ENCODE measurements at regions not wholly inside any gene's neighbourhood (a gene's known extent, or its start where the extent isn't known, plus 50 kb on each side); places are given as distances from the start of the nearest gene placed in this dataset.

DNA sequence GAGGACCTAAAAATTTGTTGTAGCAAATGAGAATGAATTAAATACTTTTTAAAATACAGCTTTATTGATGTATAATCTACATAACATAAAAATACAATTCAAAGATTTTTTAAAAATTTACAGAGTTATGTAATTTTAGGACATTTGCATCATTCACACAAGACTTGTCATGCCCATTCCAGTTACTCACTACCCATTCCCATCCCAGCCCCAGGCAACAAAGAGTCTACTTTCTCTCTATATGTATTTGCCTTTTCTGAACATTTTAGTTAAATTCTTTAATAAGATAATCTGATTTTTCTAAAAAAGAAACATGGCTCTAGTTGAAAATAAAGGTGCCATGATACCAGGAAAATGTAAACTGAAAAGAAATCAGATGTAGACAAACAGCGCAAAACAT is 354.2 kb downstream of the PMP22 start:
- no peak overlapping the region for H3K4me3 ChIP-seq (ENCODE audit: extremely low read depth, insufficient read depth, low read length, poor library complexity, severe bottlenecking)
- 100% methylated on average over 1 of the region's 1 CpG for WGBS, 2 experiments (ENCODE audit: insufficient coverage in 2 of 2)
- no peaks in the 10 kb centered on the region for H3K9me3 ChIP-seq (ENCODE audit: control insufficient read depth, low read length)
- no peaks in the 10 kb centered on the region for H3K36me3 ChIP-seq (ENCODE audit: control insufficient read depth, insufficient read depth, low read length)
- no peak overlapping the region for H3K27ac ChIP-seq (ENCODE audit: low read depth, low read length, severe bottlenecking)
- H3K4me1 ChIP-seq (ENCODE audit: control insufficient read depth, insufficient read depth, low read length, poor library complexity, severe bottlenecking): no peaks in the 10 kb centered on the region

DNA sequence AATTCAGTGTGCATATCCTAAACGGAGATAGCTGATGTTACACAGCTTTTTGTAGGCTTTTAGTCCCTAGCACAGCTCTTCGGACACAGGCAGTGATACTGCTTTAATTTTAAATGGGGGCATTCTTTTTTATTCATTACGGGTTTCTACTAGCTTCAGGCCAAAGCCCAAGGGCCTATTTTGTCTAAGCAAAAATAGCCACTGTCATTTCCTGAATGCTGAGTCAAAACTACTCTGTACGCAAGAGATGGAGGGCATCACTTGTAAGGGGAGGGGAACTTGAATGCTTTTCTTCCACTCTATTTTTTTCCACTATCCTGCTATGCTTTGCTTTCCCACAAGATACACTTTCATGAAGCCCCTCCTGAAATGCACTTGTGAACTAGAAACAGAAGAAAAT is 360.7 kb downstream of the PMP22 start:
- Histone ChIP-seq H3K4me3 (ENCODE audit: extremely low read depth, insufficient read depth, low read length, poor library complexity, severe bottlenecking) (no peak overlapping the region), H3K27ac (ENCODE audit: low read depth, low read length, severe bottlenecking) (no peak overlapping the region)
- 91 to 94% methylated on average over 3 of the region's 4 CpGs for WGBS, 2 experiments (ENCODE audit: insufficient coverage in 2 of 2)

DNA sequence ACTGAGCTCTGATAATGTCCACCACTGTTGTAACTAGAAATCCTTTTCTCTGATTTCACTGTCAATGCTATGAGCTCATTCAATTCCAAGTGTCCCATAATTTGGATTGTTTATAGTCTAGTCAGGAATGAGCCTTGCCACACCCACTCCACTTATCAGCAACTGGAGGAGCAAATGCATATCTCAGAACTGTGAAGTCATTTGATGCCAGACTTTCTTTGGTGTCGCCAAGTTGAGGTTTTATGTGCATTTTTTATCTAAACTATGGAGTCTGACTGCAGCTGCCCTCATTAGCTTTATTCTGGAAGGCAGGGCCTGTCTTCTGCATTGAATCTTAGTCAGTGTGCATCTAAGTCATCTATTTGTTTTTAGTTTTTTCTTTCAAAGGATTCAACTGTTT is 361.3 kb downstream of the PMP22 start:
- WGBS, 2 experiments (ENCODE audit: insufficient coverage in 2 of 2): 100% methylated on average over 1 of the region's 1 CpG
- no peaks in the 10 kb centered on the region for H3K4me1 ChIP-seq (ENCODE audit: control insufficient read depth, insufficient read depth, low read length, poor library complexity, severe bottlenecking)
- H3K4me3 ChIP-seq (ENCODE audit: extremely low read depth, insufficient read depth, low read length, poor library complexity, severe bottlenecking): no peak overlapping the region
- H3K9me3 ChIP-seq (ENCODE audit: control insufficient read depth, low read length): no peaks in the 10 kb centered on the region
- no peaks in the 10 kb centered on the region for H3K36me3 ChIP-seq (ENCODE audit: control insufficient read depth, insufficient read depth, low read length)
- no peak overlapping the region for H3K27ac ChIP-seq (ENCODE audit: low read depth, low read length, severe bottlenecking)

More for the DNA sequence above, 360.7 kb downstream of the PMP22 start:
- H3K4me1 ChIP-seq (ENCODE audit: control insufficient read depth, insufficient read depth, low read length, poor library complexity, severe bottlenecking): no peaks in the 10 kb centered on the region
- no peaks in the 10 kb centered on the region for H3K9me3 ChIP-seq (ENCODE audit: control insufficient read depth, low read length)
- no peaks in the 10 kb centered on the region for H3K36me3 ChIP-seq (ENCODE audit: control insufficient read depth, insufficient read depth, low read length)

DNA sequence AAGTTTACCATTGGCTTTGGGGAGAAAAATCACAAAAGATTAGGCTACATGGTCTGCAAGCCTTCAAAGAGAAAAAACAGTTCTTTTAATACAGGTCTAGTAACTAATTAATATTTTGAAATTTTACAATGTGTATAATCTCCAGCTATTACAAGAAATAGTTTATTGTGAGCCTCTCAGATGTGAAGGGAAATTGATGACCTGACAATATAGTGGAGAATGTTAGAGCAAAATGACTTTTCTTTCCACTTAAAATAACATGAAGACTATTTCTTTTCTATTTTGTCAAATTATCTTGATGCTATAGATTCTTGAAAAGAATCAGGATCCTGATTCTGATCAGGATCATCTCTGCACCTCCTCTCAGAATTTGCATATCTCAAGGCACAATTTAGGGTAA is 362.3 kb downstream of the PMP22 start:
- Histone ChIP-seq H3K9me3 (ENCODE audit: control insufficient read depth, low read length) (no peaks in the 10 kb centered on the region), H3K4me1 (ENCODE audit: control insufficient read depth, insufficient read depth, low read length, poor library complexity, severe bottlenecking) (no peaks in the 10 kb centered on the region), H3K4me3 (ENCODE audit: extremely low read depth, insufficient read depth, low read length, poor library complexity, severe bottlenecking) (no peak overlapping the region)

DNA sequence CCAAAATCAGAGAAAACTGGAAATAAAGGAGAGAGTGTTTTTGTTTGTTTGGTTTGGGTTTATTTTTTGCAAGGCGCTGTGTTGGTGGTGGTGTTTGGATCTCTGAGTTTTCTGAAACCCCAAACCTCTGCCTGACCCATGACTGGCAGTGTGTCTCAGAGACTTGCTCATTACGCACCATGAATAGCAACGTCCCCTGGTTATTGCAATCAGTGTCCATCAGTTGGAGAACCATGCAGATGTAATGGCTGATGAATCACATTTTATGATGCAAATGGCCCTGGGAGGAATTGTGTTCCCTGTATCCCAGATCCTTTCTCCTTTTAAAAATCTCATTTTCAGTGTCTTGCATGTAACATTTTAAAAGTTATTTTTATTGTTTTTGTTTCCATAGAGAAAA is 362.8 kb downstream of the PMP22 start:
- WGBS, 2 experiments (ENCODE audit: insufficient coverage in 2 of 2): 86 to 92% methylated on average over 2 of the region's 3 CpGs
- Histone ChIP-seq H3K27ac (ENCODE audit: low read depth, low read length, severe bottlenecking) (no peak overlapping the region), H3K4me1 (ENCODE audit: control insufficient read depth, insufficient read depth, low read length, poor library complexity, severe bottlenecking) (no peaks in the 10 kb centered on the region), H3K4me3 (ENCODE audit: extremely low read depth, insufficient read depth, low read length, poor library complexity, severe bottlenecking) (no peak overlapping the region), H3K36me3 (ENCODE audit: control insufficient read depth, insufficient read depth, low read length) (no peaks in the 10 kb centered on the region), H3K9me3 (ENCODE audit: control insufficient read depth, low read length) (no peaks in the 10 kb centered on the region)

More for the DNA sequence above, 362.3 kb downstream of the PMP22 start:
- Histone ChIP-seq H3K36me3 (ENCODE audit: control insufficient read depth, insufficient read depth, low read length) (no peaks in the 10 kb centered on the region), H3K27ac (ENCODE audit: low read depth, low read length, severe bottlenecking) (no peak overlapping the region)

DNA sequence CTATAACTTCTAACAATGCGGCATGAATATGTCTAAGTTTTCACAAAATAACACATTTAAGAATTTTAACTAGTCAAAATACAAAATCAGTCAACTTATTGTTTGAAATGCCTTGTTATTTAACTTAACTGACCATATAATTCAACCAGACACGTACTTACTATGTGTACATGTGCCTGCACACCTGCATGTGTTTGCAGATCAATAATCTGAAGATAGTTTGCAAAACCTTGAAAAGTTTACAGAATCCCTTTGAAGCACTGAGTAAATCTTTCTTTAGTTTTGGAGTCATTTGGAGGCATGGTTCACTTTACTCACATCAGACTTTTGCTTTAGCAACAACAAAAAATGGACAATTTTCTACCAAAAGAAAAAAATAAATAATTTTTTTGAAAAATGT is 363.8 kb downstream of the PMP22 start:
- WGBS, 2 experiments (ENCODE audit: insufficient coverage in 2 of 2): 80% methylated on average over 1 of the region's 2 CpGs; no CpG with 5 or more reads in 1 of the 2 experiments
- Histone ChIP-seq H3K27ac (ENCODE audit: low read depth, low read length, severe bottlenecking) (no peak overlapping the region), H3K36me3 (ENCODE audit: control insufficient read depth, insufficient read depth, low read length) (no peaks in the 10 kb centered on the region), H3K9me3 (ENCODE audit: control insufficient read depth, low read length) (no peaks in the 10 kb centered on the region), H3K4me1 (ENCODE audit: control insufficient read depth, insufficient read depth, low read length, poor library complexity, severe bottlenecking) (no peaks in the 10 kb centered on the region), H3K4me3 (ENCODE audit: extremely low read depth, insufficient read depth, low read length, poor library complexity, severe bottlenecking) (no peak overlapping the region)

DNA sequence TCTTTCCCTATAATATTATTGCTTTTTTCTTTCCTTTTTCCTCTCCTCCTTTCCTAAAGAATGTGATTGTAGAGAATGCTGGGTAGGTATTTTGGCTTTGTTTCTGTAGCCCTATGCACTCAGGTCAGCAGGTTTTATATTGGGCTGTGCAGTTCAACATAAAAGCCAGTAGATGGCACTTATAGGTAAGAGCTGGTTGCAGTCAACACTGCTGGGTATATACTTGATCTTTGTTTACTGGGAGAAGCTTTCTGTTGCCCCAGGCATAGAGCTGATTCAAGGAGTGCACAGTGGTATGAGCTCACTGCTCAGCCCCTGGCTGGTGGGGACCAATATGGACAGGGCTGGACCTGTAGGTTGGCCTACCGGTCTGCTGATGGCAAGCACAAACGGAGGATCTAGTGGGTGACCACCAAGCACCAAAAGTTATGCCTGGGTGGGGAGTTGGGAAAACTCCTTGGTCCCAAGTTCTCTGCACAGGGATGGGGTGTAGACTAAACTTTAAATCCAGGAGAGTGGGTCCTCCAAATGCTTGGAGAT is 378.9 kb downstream of the PMP22 start:
- WGBS, 2 experiments (ENCODE audit: insufficient coverage in 2 of 2): 100% methylated on average over 2 of the region's 2 CpGs
- peaks cover 17% of the 10 kb centered on the region for H3K9me3 ChIP-seq (ENCODE audit: control insufficient read depth, low read length)
- H3K4me3 ChIP-seq (ENCODE audit: extremely low read depth, insufficient read depth, low read length, poor library complexity, severe bottlenecking): no peak overlapping the region
- H3K36me3 ChIP-seq (ENCODE audit: control insufficient read depth, insufficient read depth, low read length): no peaks in the 10 kb centered on the region
- no peak overlapping the region for H3K27ac ChIP-seq (ENCODE audit: low read depth, low read length, severe bottlenecking)
- no peaks in the 10 kb centered on the region for H3K4me1 ChIP-seq (ENCODE audit: control insufficient read depth, insufficient read depth, low read length, poor library complexity, severe bottlenecking)

DNA sequence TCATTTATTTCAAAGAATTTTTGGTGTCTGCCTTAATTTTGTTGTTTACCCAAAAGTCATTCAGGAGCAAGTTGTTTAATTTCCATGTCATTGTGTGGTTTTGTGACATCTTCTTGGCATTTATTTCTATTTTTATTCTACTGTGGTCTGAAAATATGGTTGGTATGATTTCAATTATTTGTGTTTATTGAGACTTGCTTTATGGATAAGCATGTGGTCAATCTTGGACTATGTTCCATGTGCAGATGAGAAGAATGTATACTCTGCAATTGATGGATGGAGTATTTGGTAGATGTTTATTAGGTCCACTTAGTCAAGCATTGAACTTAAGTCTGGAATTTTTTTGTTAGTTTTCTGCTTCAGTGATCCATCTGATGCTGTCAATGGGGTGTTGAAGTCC is 383.0 kb downstream of the PMP22 start:
- Histone ChIP-seq H3K4me3 (ENCODE audit: extremely low read depth, insufficient read depth, low read length, poor library complexity, severe bottlenecking) (no peak overlapping the region), H3K9me3 (ENCODE audit: control insufficient read depth, low read length) (peaks cover 13% of the 10 kb centered on the region), H3K4me1 (ENCODE audit: control insufficient read depth, insufficient read depth, low read length, poor library complexity, severe bottlenecking) (no peaks in the 10 kb centered on the region), H3K36me3 (ENCODE audit: control insufficient read depth, insufficient read depth, low read length) (no peaks in the 10 kb centered on the region), H3K27ac (ENCODE audit: low read depth, low read length, severe bottlenecking) (no peak overlapping the region)

DNA sequence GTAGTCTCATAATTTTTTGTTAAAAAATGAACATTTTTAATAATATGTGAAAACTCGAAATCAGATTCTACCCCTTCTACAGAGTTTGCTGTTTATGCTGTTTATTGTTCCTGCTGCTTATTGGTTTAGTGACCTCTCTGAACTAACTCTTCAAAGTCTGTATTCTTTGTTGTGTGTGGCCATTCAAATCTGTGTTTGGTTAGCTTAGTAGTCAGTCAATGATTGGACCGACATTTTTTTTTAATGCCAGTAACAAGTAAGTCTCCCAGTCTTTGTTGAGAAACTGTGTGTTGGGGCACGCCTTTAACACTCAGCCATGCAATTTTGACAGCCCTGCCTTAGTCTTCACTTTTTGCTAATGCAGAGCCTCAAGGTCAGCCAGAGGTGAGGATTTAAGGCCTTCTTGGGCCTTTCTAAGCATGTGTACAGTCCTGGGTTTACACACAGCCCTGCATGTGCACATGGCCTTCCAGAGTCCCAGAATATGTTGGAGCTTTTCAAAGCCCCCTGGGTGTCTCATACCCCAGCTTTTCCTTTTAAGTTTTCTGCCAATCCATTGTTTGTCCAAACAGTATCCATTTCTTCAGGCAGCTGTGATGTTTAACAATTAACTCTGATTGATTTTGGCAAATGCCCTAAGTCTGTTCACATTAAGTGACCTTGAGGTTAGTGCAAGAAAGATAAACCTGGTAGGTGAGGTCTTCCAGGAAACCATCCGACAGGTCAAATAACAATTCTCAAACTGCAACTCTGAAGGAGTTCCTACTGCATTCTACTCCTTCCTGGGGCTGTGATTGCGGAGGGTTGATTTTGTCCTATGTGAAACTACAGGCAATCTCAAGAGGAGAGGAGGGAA is 389.3 kb downstream of the PMP22 start:
- Histone ChIP-seq H3K36me3 (ENCODE audit: control insufficient read depth, insufficient read depth, low read length) (no peaks in the 10 kb centered on the region), H3K27ac (ENCODE audit: low read depth, low read length, severe bottlenecking) (no peak overlapping the region), H3K4me1 (ENCODE audit: control insufficient read depth, insufficient read depth, low read length, poor library complexity, severe bottlenecking) (no peaks in the 10 kb centered on the region), H3K9me3 (ENCODE audit: control insufficient read depth, low read length) (no peaks in the 10 kb centered on the region), H3K4me3 (ENCODE audit: extremely low read depth, insufficient read depth, low read length, poor library complexity, severe bottlenecking) (no peak overlapping the region)
- WGBS, 2 experiments (ENCODE audit: insufficient coverage in 2 of 2): 94 to 100% methylated on average over 2 to 3 of the region's 5 CpGs

DNA sequence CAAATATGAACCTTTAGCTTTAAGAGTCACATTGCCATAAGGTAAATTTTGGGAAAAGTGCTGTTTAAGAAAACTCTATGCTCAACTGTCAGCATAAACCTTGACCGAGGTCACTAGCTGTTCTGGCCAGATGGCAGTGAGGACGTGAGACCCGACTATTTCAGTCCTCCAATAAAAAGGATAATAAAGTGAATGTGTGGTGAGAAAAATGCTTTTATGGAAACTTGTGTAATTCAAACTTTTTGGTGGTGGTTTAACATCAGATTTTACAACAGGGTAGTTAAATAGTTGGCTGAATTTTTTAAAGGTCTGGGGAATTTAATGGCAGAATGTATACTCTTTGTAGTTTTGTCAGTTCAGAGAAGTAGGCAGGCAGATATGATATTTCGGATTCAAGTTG is 391.1 kb downstream of the PMP22 start:
- 100% methylated on average over 1 of the region's 4 CpGs for WGBS, 2 experiments (ENCODE audit: insufficient coverage in 2 of 2)
- Histone ChIP-seq H3K4me3 (ENCODE audit: extremely low read depth, insufficient read depth, low read length, poor library complexity, severe bottlenecking) (no peak overlapping the region), H3K9me3 (ENCODE audit: control insufficient read depth, low read length) (no peaks in the 10 kb centered on the region)

DNA sequence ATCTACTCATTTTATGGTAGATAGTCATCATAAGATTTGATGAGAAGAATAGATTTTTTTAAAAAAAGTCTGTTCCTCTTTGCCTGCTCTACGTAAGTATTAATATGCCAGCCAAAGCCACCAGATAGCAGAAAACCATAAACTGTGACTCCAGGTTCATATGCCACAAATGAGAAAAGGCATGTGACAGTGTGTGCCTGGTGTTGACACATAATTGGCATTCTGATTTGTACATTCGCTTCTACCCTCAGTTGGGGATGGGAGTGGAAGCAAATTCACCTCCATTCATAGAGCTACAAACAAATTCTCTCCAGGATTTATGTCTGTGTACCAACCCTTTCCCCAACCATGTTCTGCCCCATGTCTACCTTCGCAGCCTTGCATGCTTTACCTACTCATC is 391.6 kb downstream of the PMP22 start:
- H3K4me1 ChIP-seq (ENCODE audit: control insufficient read depth, insufficient read depth, low read length, poor library complexity, severe bottlenecking): no peaks in the 10 kb centered on the region
- whole genome bisulfite sequencing, 2 experiments (ENCODE audit: insufficient coverage in 2 of 2): 83 to 90% methylated on average over 1 to 2 of the region's 3 CpGs
- no peak overlapping the region for H3K4me3 ChIP-seq (ENCODE audit: extremely low read depth, insufficient read depth, low read length, poor library complexity, severe bottlenecking)
- H3K27ac ChIP-seq (ENCODE audit: low read depth, low read length, severe bottlenecking): no peak overlapping the region
- H3K36me3 ChIP-seq (ENCODE audit: control insufficient read depth, insufficient read depth, low read length): no peaks in the 10 kb centered on the region
- no peaks in the 10 kb centered on the region for H3K9me3 ChIP-seq (ENCODE audit: control insufficient read depth, low read length)

More for the DNA sequence above, 391.1 kb downstream of the PMP22 start:
- Histone ChIP-seq H3K4me1 (ENCODE audit: control insufficient read depth, insufficient read depth, low read length, poor library complexity, severe bottlenecking) (no peaks in the 10 kb centered on the region), H3K36me3 (ENCODE audit: control insufficient read depth, insufficient read depth, low read length) (no peaks in the 10 kb centered on the region), H3K27ac (ENCODE audit: low read depth, low read length, severe bottlenecking) (no peak overlapping the region)

All from mesodermal cell (in vitro differentiated cells).